ENCODE measurements at regions not wholly inside any gene's neighbourhood (a gene's known extent, or its start where the extent isn't known, plus 50 kb on each side); places are given as distances from the start of the nearest gene placed in this dataset.

DNA sequence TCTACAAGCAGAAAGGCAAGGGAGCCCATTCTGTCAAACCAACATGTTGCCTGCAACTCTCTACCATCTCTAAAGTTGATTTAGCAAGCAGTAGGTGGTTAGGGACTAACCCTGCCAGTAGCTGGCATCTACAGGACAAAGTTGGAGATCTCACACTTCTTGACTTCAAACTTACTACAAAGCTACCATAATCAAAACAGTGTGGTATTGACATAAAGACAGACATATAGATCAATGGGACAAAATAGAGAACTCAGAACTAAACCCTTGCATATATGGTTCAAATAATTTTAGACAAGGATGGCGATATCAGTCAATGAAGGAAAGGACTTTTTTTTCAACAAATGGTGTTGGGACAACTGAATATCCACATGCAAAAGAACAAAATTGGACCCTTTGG is 84.9 kb downstream of the MAP3K8 start:
- no peak overlapping the region for H3K4me3 ChIP-seq (ENCODE audit: low read depth, low read length)
- no peak for DNase-seq (ENCODE audit: low read depth)
- TF ChIP-seq, protein P1, sequence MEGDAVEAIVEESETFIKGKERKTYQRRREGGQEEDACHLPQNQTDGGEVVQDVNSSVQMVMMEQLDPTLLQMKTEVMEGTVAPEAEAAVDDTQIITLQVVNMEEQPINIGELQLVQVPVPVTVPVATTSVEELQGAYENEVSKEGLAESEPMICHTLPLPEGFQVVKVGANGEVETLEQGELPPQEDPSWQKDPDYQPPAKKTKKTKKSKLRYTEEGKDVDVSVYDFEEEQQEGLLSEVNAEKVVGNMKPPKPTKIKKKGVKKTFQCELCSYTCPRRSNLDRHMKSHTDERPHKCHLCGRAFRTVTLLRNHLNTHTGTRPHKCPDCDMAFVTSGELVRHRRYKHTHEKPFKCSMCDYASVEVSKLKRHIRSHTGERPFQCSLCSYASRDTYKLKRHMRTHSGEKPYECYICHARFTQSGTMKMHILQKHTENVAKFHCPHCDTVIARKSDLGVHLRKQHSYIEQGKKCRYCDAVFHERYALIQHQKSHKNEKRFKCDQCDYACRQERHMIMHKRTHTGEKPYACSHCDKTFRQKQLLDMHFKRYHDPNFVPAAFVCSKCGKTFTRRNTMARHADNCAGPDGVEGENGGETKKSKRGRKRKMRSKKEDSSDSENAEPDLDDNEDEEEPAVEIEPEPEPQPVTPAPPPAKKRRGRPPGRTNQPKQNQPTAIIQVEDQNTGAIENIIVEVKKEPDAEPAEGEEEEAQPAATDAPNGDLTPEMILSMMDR (IDR thresholded peaks at IDR 0.05; ENCODE audit: insufficient read depth, low read depth, low read length): no peak
